HepG2 (cell line): ENCODE measurements at regions not wholly inside any gene's neighbourhood (a gene's known extent, or its start where the extent isn't known, plus 50 kb on each side); places are given as distances from the start of the nearest gene placed in this dataset.

ENCODE experiments used
- CHCHD3 ChIP-seq: sonication (generic); formaldehyde crosslinking; IDR thresholded peaks from 2 replicates; pipeline ENCODE4 v1.8.0; 2022; ENCODE audit warnings: mild to moderate bottlenecking, missing genetic modification reagents, moderate library complexity
- CREM ChIP-seq, 2 experiments: sonication (generic) in 1 of 2; formaldehyde crosslinking in 1 of 2; IDR thresholded peaks; 2 replicates each; pipeline versions ENCODE4 v1.4.0 to v1.6.1; 2016 to 2020; ENCODE audit warnings: antibody characterized with exemption in 1 of 2, mild to moderate bottlenecking in 1 of 2, missing genetic modification reagents in 1 of 2
- HDAC1 ChIP-seq: sonication (generic); formaldehyde crosslinking; IDR thresholded peaks from 2 replicates; pipeline ENCODE4 v1.5.1; 2020; ENCODE audit warnings: mild to moderate bottlenecking, missing genetic modification reagents
- HOXA5 ChIP-seq: sonication (generic); formaldehyde crosslinking; IDR thresholded peaks from 2 replicates; pipeline ENCODE4 v1.4.0; 2020; ENCODE audit warnings: missing genetic modification reagents
- MEF2D ChIP-seq: sonication (generic); formaldehyde crosslinking; IDR thresholded peaks from 2 replicates; pipeline ENCODE4 v1.5.1; 2020; ENCODE audit warnings: mild to moderate bottlenecking, missing genetic modification reagents
- NFE2 ChIP-seq: sonication (generic); formaldehyde crosslinking; IDR thresholded peaks from 2 replicates; pipeline ENCODE4 v1.4.0; 2020; ENCODE audit warnings: missing genetic modification reagents
- NR2F6 ChIP-seq, 2 experiments: IDR thresholded peaks; 2 replicates each; pipeline ENCODE4 v1.6.1; 2016; ENCODE audit warnings: antibody characterized with exemption in 1 of 2, mild to moderate bottlenecking in 1 of 2
- PHF8 ChIP-seq: sonication (generic); formaldehyde crosslinking; IDR thresholded peaks from 2 replicates; pipeline ENCODE4 v1.5.0; 2020; ENCODE audit warnings: missing genetic modification reagents
- POLR2AphosphoS2 ChIP-seq: IDR thresholded peaks from 2 replicates; pipeline ENCODE4 v1.6.1; 2011; ENCODE audit warnings: low read depth, low read length, improper control_type of control experiment
- SPEN ChIP-seq: sonication (generic); formaldehyde crosslinking; IDR thresholded peaks from 2 replicates; pipeline ENCODE4 v1.5.1; 2020; ENCODE audit warnings: low read depth, mild to moderate bottlenecking, missing genetic modification reagents
- TBL1XR1 ChIP-seq: fragments of 150-350 bp; IDR thresholded peaks from 2 replicates; pipeline ENCODE4 v1.6.1; 2014; ENCODE audit warnings: borderline replicate concordance, low read length; ENCODE audit not compliant: partially characterized antibody
- TEF ChIP-seq: sonication (generic); formaldehyde crosslinking; IDR thresholded peaks from 2 replicates; pipeline ENCODE4 v1.5.0; 2020; ENCODE audit warnings: missing genetic modification reagents
- ZBTB25 ChIP-seq: IDR thresholded peaks from 2 replicates; pipeline ENCODE4 v1.6.1; 2018; ENCODE audit warnings: missing genetic modification reagents
- ZC3H13 ChIP-seq: sonication (generic); formaldehyde crosslinking; IDR thresholded peaks from 2 replicates; pipeline ENCODE4 v1.8.1; 2023; ENCODE audit warnings: mild to moderate bottlenecking, missing genetic modification reagents, moderate library complexity
- ZNF121 ChIP-seq: sonication (generic); formaldehyde crosslinking; IDR thresholded peaks from 2 replicates; pipeline ENCODE4 v1.5.0; 2020; ENCODE audit warnings: mild to moderate bottlenecking, missing genetic modification reagents
- ZNF331 ChIP-seq: sonication (generic); formaldehyde crosslinking; IDR thresholded peaks from 2 replicates; pipeline ENCODE4 v1.4.0; 2020; ENCODE audit warnings: missing genetic modification reagents
- ZNF354B ChIP-seq: sonication (generic); formaldehyde crosslinking; IDR thresholded peaks from 2 replicates; pipeline ENCODE4 v1.8.0; 2022; ENCODE audit warnings: mild to moderate bottlenecking, missing genetic modification reagents
- ZNF564 ChIP-seq: sonication (generic); formaldehyde crosslinking; IDR thresholded peaks from 2 replicates; pipeline ENCODE4 v1.8.1; 2023; ENCODE audit warnings: mild to moderate bottlenecking, missing genetic modification reagents
- TF ChIP-seq, protein P1 (sequence below), 2 experiments: sonication (generic) in 1 of 2; formaldehyde crosslinking in 1 of 2; IDR thresholded peaks; 2 replicates each; pipeline versions ENCODE4 v1.4.0 to v1.6.1; 2018 to 2020; ENCODE audit warnings: missing genetic modification reagents in 2 of 2, borderline replicate concordance in 1 of 2, low read depth in 1 of 2, mild to moderate bottlenecking in 1 of 2, missing biosample characterization in 1 of 2
- TF ChIP-seq, protein P2 (sequence below): sonication (generic); formaldehyde crosslinking; IDR thresholded peaks from 2 replicates; pipeline ENCODE4 v1.4.0; 2020; ENCODE audit warnings: missing genetic modification reagents, borderline replicate concordance

DNA sequence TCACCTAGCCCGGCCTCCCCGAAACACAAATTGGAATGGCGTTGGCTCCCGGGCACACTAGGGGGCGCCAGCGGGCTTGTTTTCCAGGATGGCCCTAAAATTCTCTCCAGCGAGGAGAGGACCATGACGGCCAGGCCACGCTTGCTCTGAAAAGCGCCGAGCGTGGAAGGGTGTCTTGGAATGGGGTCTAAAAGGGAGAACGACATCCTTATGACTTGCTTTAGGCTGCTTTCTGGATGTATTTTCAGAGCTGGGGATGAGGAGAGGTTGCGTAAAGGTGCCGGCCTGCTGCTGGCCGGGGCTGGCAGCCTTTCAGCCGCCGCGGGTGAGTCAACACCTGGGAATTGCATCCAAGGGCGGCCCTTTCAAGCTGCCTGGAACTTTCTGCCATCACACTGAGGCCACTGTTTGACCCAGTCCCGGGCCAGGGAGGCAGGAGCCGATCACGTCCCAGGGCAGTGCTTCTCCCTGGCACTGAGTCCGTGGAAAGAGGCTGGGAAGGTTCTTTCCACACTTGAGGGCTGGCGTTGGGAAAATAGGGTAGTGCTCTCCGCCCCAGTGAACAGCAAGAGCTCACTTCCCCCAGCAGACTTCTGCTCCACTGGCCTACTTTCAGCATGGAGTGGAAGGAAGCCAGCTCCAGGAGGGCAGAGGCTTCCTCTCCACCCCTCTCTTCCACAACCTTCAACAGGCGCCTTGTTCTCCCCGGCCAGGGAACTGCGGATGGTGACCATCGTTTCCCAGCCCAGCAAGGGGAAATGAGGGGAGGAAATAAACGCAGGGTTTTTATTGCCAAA is 216.2 kb downstream of the TTC8 start (continued):
- TF ChIP-seq, protein P1, sequence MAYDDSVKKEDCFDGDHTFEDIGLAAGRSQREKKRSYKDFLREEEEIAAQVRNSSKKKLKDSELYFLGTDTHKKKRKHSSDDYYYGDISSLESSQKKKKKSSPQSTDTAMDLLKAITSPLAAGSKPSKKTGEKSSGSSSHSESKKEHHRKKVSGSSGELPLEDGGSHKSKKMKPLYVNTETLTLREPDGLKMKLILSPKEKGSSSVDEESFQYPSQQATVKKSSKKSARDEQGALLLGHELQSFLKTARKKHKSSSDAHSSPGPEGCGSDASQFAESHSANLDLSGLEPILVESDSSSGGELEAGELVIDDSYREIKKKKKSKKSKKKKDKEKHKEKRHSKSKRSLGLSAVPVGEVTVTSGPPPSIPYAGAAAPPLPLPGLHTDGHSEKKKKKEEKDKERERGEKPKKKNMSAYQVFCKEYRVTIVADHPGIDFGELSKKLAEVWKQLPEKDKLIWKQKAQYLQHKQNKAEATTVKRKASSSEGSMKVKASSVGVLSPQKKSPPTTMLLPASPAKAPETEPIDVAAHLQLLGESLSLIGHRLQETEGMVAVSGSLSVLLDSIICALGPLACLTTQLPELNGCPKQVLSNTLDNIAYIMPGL (CRISPR knock-in tag; IDR thresholded peaks at IDR 0.05; ENCODE audit: borderline replicate concordance in 1 of 2, low read depth in 1 of 2), result peak; percentile 83 to 92
- TF ChIP-seq NR2F6 (IDR thresholded peaks at IDR 0.05) (peak; percentile 64), NR2F6 (CRISPR knock-in tag; IDR thresholded peaks at IDR 0.05) (peak; percentile 54; the same call in 1 of the 2 replicates), HDAC1 (peak; percentile 89), SPEN (CRISPR knock-in tag) (peak; percentile 60), CREM (IDR thresholded peaks at IDR 0.05) (peak; percentile 53), CREM (CRISPR knock-in tag; IDR thresholded peaks at IDR 0.05) (no peak), POLR2AphosphoS2 (peak; percentile 48; the same call in 1 of the 2 replicates), ZBTB25 (CRISPR knock-in tag) (peak; percentile 59; the same call in 1 of the 2 replicates), ZC3H13 (CRISPR knock-in tag) (no peak), TBL1XR1 (peak; percentile 23), HOXA5 (peak; percentile 79; the same call in 1 of the 2 replicates), ZNF354B (no peak), ZNF121 (CRISPR knock-in tag) (no peak), PHF8 (CRISPR knock-in tag) (peak; percentile 54; the same call in 1 of the 2 replicates), CHCHD3 (no peak), TEF (peak; percentile 51; the same call in 1 of the 2 replicates), ZNF564 (CRISPR knock-in tag) (peak; percentile 45; the same call in 1 of the 2 replicates), MEF2D (CRISPR knock-in tag) (no peak; the same call in none of the 2 replicates), ZNF331 (CRISPR knock-in tag) (peak; percentile 60; the same call in 1 of the 2 replicates), NFE2 (CRISPR knock-in tag) (no peak)
- TF ChIP-seq, protein P2, sequence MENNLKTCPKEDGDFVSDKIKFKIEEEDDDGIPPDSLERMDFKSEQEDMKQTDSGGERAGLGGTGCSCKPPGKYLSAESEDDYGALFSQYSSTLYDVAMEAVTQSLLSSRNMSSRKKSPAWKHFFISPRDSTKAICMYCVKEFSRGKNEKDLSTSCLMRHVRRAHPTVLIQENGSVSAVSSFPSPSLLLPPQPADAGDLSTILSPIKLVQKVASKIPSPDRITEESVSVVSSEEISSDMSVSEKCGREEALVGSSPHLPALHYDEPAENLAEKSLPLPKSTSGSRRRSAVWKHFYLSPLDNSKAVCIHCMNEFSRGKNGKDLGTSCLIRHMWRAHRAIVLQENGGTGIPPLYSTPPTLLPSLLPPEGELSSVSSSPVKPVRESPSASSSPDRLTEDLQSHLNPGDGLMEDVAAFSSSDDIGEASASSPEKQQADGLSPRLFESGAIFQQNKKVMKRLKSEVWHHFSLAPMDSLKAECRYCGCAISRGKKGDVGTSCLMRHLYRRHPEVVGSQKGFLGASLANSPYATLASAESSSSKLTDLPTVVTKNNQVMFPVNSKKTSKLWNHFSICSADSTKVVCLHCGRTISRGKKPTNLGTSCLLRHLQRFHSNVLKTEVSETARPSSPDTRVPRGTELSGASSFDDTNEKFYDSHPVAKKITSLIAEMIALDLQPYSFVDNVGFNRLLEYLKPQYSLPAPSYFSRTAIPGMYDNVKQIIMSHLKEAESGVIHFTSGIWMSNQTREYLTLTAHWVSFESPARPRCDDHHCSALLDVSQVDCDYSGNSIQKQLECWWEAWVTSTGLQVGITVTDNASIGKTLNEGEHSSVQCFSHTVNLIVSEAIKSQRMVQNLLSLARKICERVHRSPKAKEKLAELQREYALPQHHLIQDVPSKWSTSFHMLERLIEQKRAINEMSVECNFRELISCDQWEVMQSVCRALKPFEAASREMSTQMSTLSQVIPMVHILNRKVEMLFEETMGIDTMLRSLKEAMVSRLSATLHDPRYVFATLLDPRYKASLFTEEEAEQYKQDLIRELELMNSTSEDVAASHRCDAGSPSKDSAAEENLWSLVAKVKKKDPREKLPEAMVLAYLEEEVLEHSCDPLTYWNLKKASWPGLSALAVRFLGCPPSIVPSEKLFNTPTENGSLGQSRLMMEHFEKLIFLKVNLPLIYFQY, result peak; percentile 89; the same call in 1 of the 2 replicates
